ENCODE measurements at regions not wholly inside any gene's neighbourhood (a gene's known extent, or its start where the extent isn't known, plus 50 kb on each side); places are given as distances from the start of the nearest gene placed in this dataset.

DNA sequence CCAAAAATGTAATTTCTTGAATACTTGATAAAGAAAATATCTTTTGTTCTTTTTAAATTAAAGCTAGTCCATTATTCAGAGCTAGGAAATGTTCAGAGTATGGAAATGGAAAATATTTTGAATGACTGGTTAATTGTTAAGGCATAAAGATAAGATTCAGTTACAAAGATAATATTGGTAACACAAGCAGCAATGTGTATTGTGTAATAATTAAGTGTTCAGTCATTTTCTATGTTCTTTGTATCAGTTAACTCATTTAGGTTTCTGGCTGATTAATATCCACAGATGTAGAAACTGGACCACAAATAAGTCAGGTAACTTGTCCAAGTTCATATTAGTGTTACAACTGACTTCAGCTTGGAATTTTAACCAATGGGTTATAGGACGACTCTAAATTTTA lies 442.2 kb upstream of the MANEA start:
- TF ChIP-seq CTCF (IDR thresholded peaks at IDR 0.05; ENCODE audit: low read depth, low read length): no peak
- no peak overlapping the region for H3K4me3 ChIP-seq (ENCODE audit: low read depth, low read length)

GRCh38 chr6:95142101-95142500 lies 435.2 kb upstream of the MANEA start:
- no peak overlapping the region for H3K4me3 ChIP-seq (ENCODE audit: low read depth, low read length)
- no peak for TF ChIP-seq CTCF (IDR thresholded peaks at IDR 0.05; ENCODE audit: low read depth, low read length)

GRCh38 chr6:95142661-95143335 lies 434.5 kb upstream of the MANEA start:
- no peak for TF ChIP-seq CTCF (IDR thresholded peaks at IDR 0.05; ENCODE audit: low read depth, low read length)

GRCh38 chr6:95143408-95144180 lies 433.7 kb upstream of the MANEA start:
- TF ChIP-seq CTCF (IDR thresholded peaks at IDR 0.05; ENCODE audit: low read depth, low read length): no peak
- no peak overlapping the region for H3K4me3 ChIP-seq (ENCODE audit: low read depth, low read length)

More at GRCh38 chr6:95142661-95143335, 434.5 kb upstream of the MANEA start:
- no peak overlapping the region for H3K4me3 ChIP-seq (ENCODE audit: low read depth, low read length)

DNA sequence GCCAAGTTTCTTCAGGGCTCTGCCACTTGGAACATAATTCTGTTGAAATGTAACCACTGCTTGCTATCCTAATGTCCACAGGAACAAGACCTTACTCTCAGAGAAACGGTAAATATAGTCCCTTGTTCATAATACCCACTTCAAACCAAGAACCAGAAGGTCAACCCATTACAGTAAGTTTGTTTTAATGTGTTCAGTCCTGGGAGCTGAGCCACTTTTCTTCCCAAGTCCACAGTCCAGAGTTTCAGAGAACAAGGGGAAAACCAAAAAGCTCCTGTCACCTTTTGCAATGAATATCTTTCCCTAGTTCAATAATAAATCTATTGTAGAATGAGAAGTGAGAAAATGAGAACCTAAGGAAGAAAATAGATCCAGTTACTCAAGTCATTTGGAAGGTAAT lies 431.9 kb upstream of the MANEA start:
- H3K4me3 ChIP-seq (ENCODE audit: low read depth, low read length): no peak overlapping the region
- no peak for TF ChIP-seq CTCF (IDR thresholded peaks at IDR 0.05; ENCODE audit: low read depth, low read length)

DNA sequence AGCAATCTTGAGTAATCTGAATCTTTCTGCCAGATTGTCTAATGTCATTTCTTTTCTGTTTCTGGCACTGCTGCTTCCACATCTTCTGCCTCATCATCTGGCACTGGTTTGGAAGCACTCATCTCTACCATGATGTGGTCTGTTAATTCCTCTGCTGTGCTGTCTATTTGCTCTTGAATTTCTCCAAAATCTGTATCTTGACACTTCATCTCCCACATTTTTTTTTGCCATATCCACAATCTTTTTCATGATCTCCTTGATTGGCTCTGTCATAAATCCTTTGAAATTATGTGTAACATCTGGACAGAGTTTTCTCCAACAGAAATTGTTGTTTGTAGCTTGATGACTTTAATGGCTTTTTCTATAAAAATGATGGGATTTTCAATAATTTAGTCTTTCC lies 417.8 kb upstream of the MANEA start:
- no peak for TF ChIP-seq CTCF (IDR thresholded peaks at IDR 0.05; ENCODE audit: low read depth, low read length)
- H3K4me3 ChIP-seq (ENCODE audit: low read depth, low read length): no peak overlapping the region

DNA sequence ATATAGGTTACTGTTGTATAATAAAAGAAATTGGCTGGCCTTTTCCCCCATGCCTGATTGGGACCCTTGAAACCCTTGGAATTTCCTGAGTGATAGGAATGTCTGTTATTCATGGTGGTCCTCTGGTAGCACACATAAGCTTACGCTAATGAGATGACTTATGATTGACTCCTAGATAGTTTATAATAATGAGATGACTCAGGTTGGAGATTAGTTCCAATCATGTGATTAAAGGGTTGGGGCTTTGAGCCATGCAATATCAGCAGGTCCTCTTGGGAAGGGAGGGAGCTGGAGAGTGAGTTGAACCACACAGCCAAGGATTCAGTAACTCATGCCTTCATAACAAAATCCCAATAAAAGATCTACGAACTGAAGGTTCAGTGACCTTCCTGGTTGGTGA lies 407.6 kb upstream of the MANEA start:
- no peak overlapping the region for H3K4me3 ChIP-seq (ENCODE audit: low read depth, low read length)
- no peak for TF ChIP-seq CTCF (IDR thresholded peaks at IDR 0.05; ENCODE audit: low read depth, low read length)

Measured in WI38 (cell line).